Ishikawa (cell line): ENCODE measurements at regions not wholly inside any gene's neighbourhood (a gene's known extent, or its start where the extent isn't known, plus 50 kb on each side); places are given as distances from the start of the nearest gene placed in this dataset.

ENCODE experiments used
- CEBPB ChIP-seq: IDR thresholded peaks from 2 replicates; pipeline ENCODE4 v1.6.1; 2012
- EP300 ChIP-seq: IDR thresholded peaks from 2 replicates; pipeline ENCODE4 v1.6.1; 2012; ENCODE audit warnings: borderline replicate concordance
- NFIC ChIP-seq: IDR thresholded peaks from 2 replicates; pipeline ENCODE4 v1.6.1; 2012
- RAD21 ChIP-seq: IDR thresholded peaks from 2 replicates; pipeline ENCODE4 v1.6.1; 2012; ENCODE audit warnings: low read depth
- REST ChIP-seq: IDR thresholded peaks from 2 replicates; pipeline ENCODE4 v1.6.1; 2012; ENCODE audit warnings: low read depth, mild to moderate bottlenecking
- YY1 ChIP-seq: IDR thresholded peaks from 2 replicates; pipeline ENCODE4 v1.6.1; 2012; ENCODE audit warnings: low read depth

- TF ChIP-seq REST (no peak), EP300 (no peak), YY1 (no peak), CEBPB (no peak), RAD21 (no peak), NFIC (no peak)
Observed at GRCh38 chr20:2238601-2239000, 57.2 kb upstream of the TGM3 start.
